NOMO-1 (cell line): ENCODE measurements at regions not wholly inside any gene's neighbourhood (a gene's known extent, or its start where the extent isn't known, plus 50 kb on each side); places are given as distances from the start of the nearest gene placed in this dataset.

Source experiments
- DNase-seq, 2 experiments: peaks; one replicate each; lab custom pipeline; 2025; ENCODE audit not compliant: unreplicated experiment in 2 of 2; lab: John Stamatoyannopoulos, UW

- DNase-seq, result no peak
Observed at GRCh38 chr7:115719963-115720362, 310.6 kb downstream of the TFEC start.

- no peak for DNase-seq
Observed at GRCh38 chr7:115709664-115710063, 320.9 kb downstream of the TFEC start.

GRCh38 chr7:115708013-115708341, 322.6 kb downstream of the TFEC start:
- no peak for DNase-seq

GRCh38 chr7:115707258-115708012, 323.1 kb downstream of the TFEC start:
- DNase-seq, result no peak

- no peak for DNase-seq
Observed at GRCh38 chr7:115704884-115705283, 325.7 kb downstream of the TFEC start.

GRCh38 chr7:115701141-115701540, 329.4 kb downstream of the TFEC start:
- DNase-seq, result no peak

- no peak for DNase-seq
Observed at GRCh38 chr7:115694424-115694823, 336.1 kb downstream of the TFEC start.

- DNase-seq, result peak in 1 of 2 experiments; percentile 4
Observed at GRCh38 chr7:115693779-115694178, 336.8 kb downstream of the TFEC start.

- no peak for DNase-seq
Observed at GRCh38 chr7:115689941-115690340, 340.6 kb downstream of the TFEC start.

- no peak for DNase-seq
Observed at GRCh38 chr7:115683093-115683492, 347.5 kb downstream of the TFEC start.

- no peak for DNase-seq
Observed at GRCh38 chr7:115682507-115682906, 348.1 kb downstream of the TFEC start.

GRCh38 chr7:115680921-115681320, 349.6 kb downstream of the TFEC start:
- DNase-seq, result no peak

GRCh38 chr7:115679976-115680375, 350.6 kb downstream of the TFEC start:
- DNase-seq, result peak in 1 of 2 experiments; percentile 8

- no peak for DNase-seq
Observed at GRCh38 chr7:115679423-115679822, 351.1 kb downstream of the TFEC start.

GRCh38 chr7:115678086-115678982, 352.2 kb downstream of the TFEC start:
- no peak for DNase-seq

- DNase-seq, result no peak
Observed at GRCh38 chr7:115676707-115677106, 353.9 kb downstream of the TFEC start.

GRCh38 chr7:115676080-115676479, 354.5 kb downstream of the TFEC start:
- no peak for DNase-seq

- no peak for DNase-seq
Observed at GRCh38 chr7:115674467-115675024, 356.0 kb downstream of the TFEC start.

- DNase-seq, result no peak
Observed at GRCh38 chr7:115672024-115672423, 358.5 kb downstream of the TFEC start.

GRCh38 chr7:115662676-115663075, 367.9 kb downstream of the TFEC start:
- no peak for DNase-seq

- no peak for DNase-seq
Observed at GRCh38 chr7:115662120-115662519, 368.4 kb downstream of the TFEC start.

GRCh38 chr7:115658223-115658622, 372.3 kb downstream of the TFEC start:
- no peak for DNase-seq
